ENCODE measurements at regions not wholly inside any gene's neighbourhood (a gene's known extent, or its start where the extent isn't known, plus 50 kb on each side); places are given as distances from the start of the nearest gene placed in this dataset.

DNA sequence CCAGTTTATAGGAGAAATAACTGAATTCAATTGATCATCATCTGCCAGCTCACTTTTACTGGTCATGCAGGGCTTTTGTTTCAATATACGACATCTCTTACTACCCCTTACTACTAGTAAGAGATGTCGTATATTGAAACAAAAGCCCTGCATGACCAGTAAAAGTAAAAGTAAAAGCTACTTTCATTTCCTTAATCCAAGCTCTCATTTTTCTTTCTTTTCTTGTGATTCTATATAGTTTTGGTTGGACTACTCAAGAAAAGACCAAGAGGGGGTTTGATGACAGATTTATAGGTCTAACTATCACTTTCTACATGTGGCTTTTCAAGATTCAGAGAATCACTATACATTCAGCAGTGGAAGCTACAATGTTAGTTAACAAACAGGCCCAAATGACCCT lies 1237.3 kb downstream of the ROBO2 start:
- Histone ChIP-seq H3K79me2 (ENCODE audit: insufficient read depth, low read length) (no peaks in the 10 kb centered on the region), H3K36me3 (ENCODE audit: insufficient read depth, low read length) (no peaks in the 10 kb centered on the region), H3K27me3 (ENCODE audit: insufficient read depth, low read length, poor library complexity, severe bottlenecking) (no peaks in the 10 kb centered on the region), H4K20me1 (ENCODE audit: insufficient read depth, low read length, poor library complexity, severe bottlenecking) (no peaks in the 10 kb centered on the region), H3K9me2 (replicated peaks; ENCODE audit: low read depth, low read length) (no peaks in the 10 kb centered on the region), H3K4me3 (ENCODE audit: low read length, poor library complexity, severe bottlenecking) (no peak overlapping the region), H3K9ac (ENCODE audit: low read depth, low read length, poor library complexity, severe bottlenecking) (no peak overlapping the region), H3K4me1 (ENCODE audit: insufficient read depth, low read length, poor library complexity, severe bottlenecking) (no peaks in the 10 kb centered on the region), H3F3A (ENCODE audit: low read depth) (no peaks in the 10 kb centered on the region), H3K4me2 (ENCODE audit: low read depth, low read length, poor library complexity, severe bottlenecking) (no peak overlapping the region), H3K9me3 (ENCODE audit: insufficient read depth, low read depth, low read length) (no peaks in the 10 kb centered on the region; the same call in 1 of the 2 replicates), H2AFZ (ENCODE audit: low read length) (no peak overlapping the region)
- TF ChIP-seq CTCF (conservative IDR thresholded peaks at IDR 0.05; ENCODE audit: low read length), result no peak
- TF ChIP-seq EZH2phosphoT487 (IDR thresholded peaks at IDR 0.05; ENCODE audit: borderline replicate concordance), result no peak

- Histone ChIP-seq H3K27me3 (ENCODE audit: insufficient read depth, low read length, poor library complexity, severe bottlenecking) (no peaks in the 10 kb centered on the region), H2AFZ (ENCODE audit: low read length) (no peak overlapping the region), H3K9ac (ENCODE audit: low read depth, low read length, poor library complexity, severe bottlenecking) (no peak overlapping the region), H3K4me1 (ENCODE audit: insufficient read depth, low read length, poor library complexity, severe bottlenecking) (no peaks in the 10 kb centered on the region), H3K9me3 (ENCODE audit: insufficient read depth, low read depth, low read length) (no peaks in the 10 kb centered on the region; the same call in 1 of the 2 replicates), H3K36me3 (ENCODE audit: insufficient read depth, low read length) (no peaks in the 10 kb centered on the region), H4K20me1 (ENCODE audit: insufficient read depth, low read length, poor library complexity, severe bottlenecking) (no peaks in the 10 kb centered on the region), H3K4me3 (ENCODE audit: low read length, poor library complexity, severe bottlenecking) (no peak overlapping the region), H3K9me2 (replicated peaks; ENCODE audit: low read depth, low read length) (no peaks in the 10 kb centered on the region), H3F3A (ENCODE audit: low read depth) (no peaks in the 10 kb centered on the region), H3K4me2 (ENCODE audit: low read depth, low read length, poor library complexity, severe bottlenecking) (no peak overlapping the region), H3K79me2 (ENCODE audit: insufficient read depth, low read length) (no peaks in the 10 kb centered on the region)
- TF ChIP-seq CTCF (conservative IDR thresholded peaks at IDR 0.05; ENCODE audit: low read length) (no peak), EZH2phosphoT487 (IDR thresholded peaks at IDR 0.05; ENCODE audit: borderline replicate concordance) (no peak)
These were observed 1237.9 kb downstream of the ROBO2 start for GRCh38 chr3:78277801-78278200.

GRCh38 chr3:78279091-78279490 lies 1239.2 kb downstream of the ROBO2 start:
- Histone ChIP-seq H3K4me2 (ENCODE audit: low read depth, low read length, poor library complexity, severe bottlenecking) (no peak overlapping the region), H3K4me1 (ENCODE audit: insufficient read depth, low read length, poor library complexity, severe bottlenecking) (no peaks in the 10 kb centered on the region), H3K36me3 (ENCODE audit: insufficient read depth, low read length) (no peaks in the 10 kb centered on the region), H3K9ac (ENCODE audit: low read depth, low read length, poor library complexity, severe bottlenecking) (no peak overlapping the region), H3K9me2 (replicated peaks; ENCODE audit: low read depth, low read length) (no peaks in the 10 kb centered on the region), H3K27me3 (ENCODE audit: insufficient read depth, low read length, poor library complexity, severe bottlenecking) (no peaks in the 10 kb centered on the region), H3K4me3 (ENCODE audit: low read length, poor library complexity, severe bottlenecking) (no peak overlapping the region), H3K79me2 (ENCODE audit: insufficient read depth, low read length) (no peaks in the 10 kb centered on the region), H4K20me1 (ENCODE audit: insufficient read depth, low read length, poor library complexity, severe bottlenecking) (no peaks in the 10 kb centered on the region), H2AFZ (ENCODE audit: low read length) (no peak overlapping the region), H3F3A (ENCODE audit: low read depth) (no peaks in the 10 kb centered on the region), H3K9me3 (ENCODE audit: insufficient read depth, low read depth, low read length) (no peaks in the 10 kb centered on the region; the same call in 1 of the 2 replicates)
- TF ChIP-seq CTCF (conservative IDR thresholded peaks at IDR 0.05; ENCODE audit: low read length), result no peak
- TF ChIP-seq EZH2phosphoT487 (IDR thresholded peaks at IDR 0.05; ENCODE audit: borderline replicate concordance), result no peak
